Panc1 (cell line): ENCODE measurements at regions not wholly inside any gene's neighbourhood (a gene's known extent, or its start where the extent isn't known, plus 50 kb on each side); places are given as distances from the start of the nearest gene placed in this dataset.

Experiments
- POLR2AphosphoS5 ChIP-seq: IDR thresholded peaks from 2 replicates; pipeline ENCODE4 v1.6.1; 2012; ENCODE audit warnings: mild to moderate bottlenecking, low read depth, low read length, moderate library complexity
- REST ChIP-seq, 2 experiments: IDR thresholded peaks; 2 replicates each; pipeline ENCODE4 v1.6.1; 2011 to 2012; ENCODE audit warnings: low read depth in 2 of 2, control low read depth in 1 of 2, low read length in 1 of 2, mild to moderate bottlenecking in 1 of 2, moderate library complexity in 1 of 2; ENCODE audit not compliant: insufficient read depth in 1 of 2
- TF ChIP-seq, protein P1 (sequence below): fragments of 450-650 bp; IDR thresholded peaks from 2 replicates; pipeline ENCODE4 v1.5.1; 2017; ENCODE audit warnings: mild to moderate bottlenecking

DNA sequence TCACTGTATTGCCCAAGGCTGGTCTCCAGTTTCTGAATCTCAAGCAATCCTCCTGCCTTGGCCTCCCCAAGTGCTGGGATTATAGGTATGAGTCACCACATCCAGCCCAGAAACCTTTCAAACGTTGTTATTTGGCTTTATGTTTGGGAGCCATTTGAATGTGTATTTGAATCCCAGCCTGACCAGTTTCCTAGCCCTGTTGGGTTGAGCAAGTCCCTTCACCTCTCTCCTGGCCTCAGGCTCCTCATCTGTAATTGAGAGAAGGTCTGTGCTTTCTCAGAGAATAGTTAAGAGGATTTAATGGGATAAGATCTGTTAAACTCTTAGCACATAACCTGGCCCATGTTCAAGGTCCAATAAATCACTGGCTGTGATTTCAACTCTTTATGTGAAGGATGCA, 385.8 kb upstream of the RBFOX1 start:
- TF ChIP-seq, protein P1, sequence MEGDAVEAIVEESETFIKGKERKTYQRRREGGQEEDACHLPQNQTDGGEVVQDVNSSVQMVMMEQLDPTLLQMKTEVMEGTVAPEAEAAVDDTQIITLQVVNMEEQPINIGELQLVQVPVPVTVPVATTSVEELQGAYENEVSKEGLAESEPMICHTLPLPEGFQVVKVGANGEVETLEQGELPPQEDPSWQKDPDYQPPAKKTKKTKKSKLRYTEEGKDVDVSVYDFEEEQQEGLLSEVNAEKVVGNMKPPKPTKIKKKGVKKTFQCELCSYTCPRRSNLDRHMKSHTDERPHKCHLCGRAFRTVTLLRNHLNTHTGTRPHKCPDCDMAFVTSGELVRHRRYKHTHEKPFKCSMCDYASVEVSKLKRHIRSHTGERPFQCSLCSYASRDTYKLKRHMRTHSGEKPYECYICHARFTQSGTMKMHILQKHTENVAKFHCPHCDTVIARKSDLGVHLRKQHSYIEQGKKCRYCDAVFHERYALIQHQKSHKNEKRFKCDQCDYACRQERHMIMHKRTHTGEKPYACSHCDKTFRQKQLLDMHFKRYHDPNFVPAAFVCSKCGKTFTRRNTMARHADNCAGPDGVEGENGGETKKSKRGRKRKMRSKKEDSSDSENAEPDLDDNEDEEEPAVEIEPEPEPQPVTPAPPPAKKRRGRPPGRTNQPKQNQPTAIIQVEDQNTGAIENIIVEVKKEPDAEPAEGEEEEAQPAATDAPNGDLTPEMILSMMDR = no peak
- TF ChIP-seq REST (IDR thresholded peaks at IDR 0.05; ENCODE audit: insufficient read depth in 1 of 2, low read depth in 2 of 2, low read length in 1 of 2) = no peak
- no peak for TF ChIP-seq POLR2AphosphoS5
